ENCODE measurements at regions not wholly inside any gene's neighbourhood (a gene's known extent, or its start where the extent isn't known, plus 50 kb on each side); places are given as distances from the start of the nearest gene placed in this dataset.

GRCh38 chr10:10914144-10914543 lies 103.5 kb upstream of the CELF2 start:
- no peak for ATAC-seq
- ChIA-PET CTCF (no interaction called here), RAD21 (ENCODE audit: unreplicated experiment) (no interaction called here), SMC1A (ENCODE audit: uncharacterized antibody, unreplicated experiment) (no interaction called here), POLR2A (no interaction called here)
- FAIRE-seq, result no peak
- H3K4me2 ChIP-seq (ENCODE audit: control insufficient read depth, insufficient read depth), result no peak overlapping the region
- no TSS peak for BruUV-seq (replicated peaks)
- no peaks in the 10 kb centered on the region for H3K4me1 ChIP-seq (ENCODE audit: control insufficient read depth, insufficient read depth, low read length)
- H3K9ac ChIP-seq (ENCODE audit: control insufficient read depth, insufficient read depth, low read length), result no peak overlapping the region
- 9% methylated on average over 4 of the region's 4 CpGs for WGBS (ENCODE audit: insufficient coverage, insufficient replicate concordance, low lambda C conversion rate, missing lambda C conversion rate)
- H4K20me1 ChIP-seq (ENCODE audit: control insufficient read depth, insufficient read depth), result no peaks in the 10 kb centered on the region
- no peaks in the 10 kb centered on the region for H3K9me3 ChIP-seq (replicated peaks; ENCODE audit: control insufficient read depth, insufficient read depth, low read length)
- H3K4me3 ChIP-seq, result no peak overlapping the region
- no peak overlapping the region for H2AFZ ChIP-seq (ENCODE audit: control insufficient read depth, low read depth, low read length)
- no peaks in the 10 kb centered on the region; a peak in 1 of 4 replicates for H3K27me3 ChIP-seq (replicated peaks in 1 of 2; ENCODE audit: control insufficient read depth in 2 of 2, insufficient read depth in 2 of 2, low read length in 1 of 2)
- DNase-seq (ENCODE audit: low read depth, low spot score), result no peak
- intact Hi-C loops (cut with micrococcal nuclease; ENCODE audit: unreplicated experiment), result no loop called here
- H3K79me2 ChIP-seq (ENCODE audit: control insufficient read depth, insufficient read depth, low read length), result no peaks in the 10 kb centered on the region
- no peak overlapping the region for H3K27ac ChIP-seq (ENCODE audit: control insufficient read depth, insufficient read depth)
- H3K36me3 ChIP-seq (ENCODE audit: control insufficient read depth in 2 of 2, insufficient read depth in 2 of 2, low read length in 1 of 2), result no peaks in the 10 kb centered on the region
- in situ Hi-C loops (cut with MboI), result no loop called here
- TF ChIP-seq USF1 (IDR thresholded peaks at IDR 0.05; ENCODE audit: borderline replicate concordance, extremely low read length, insufficient read depth, low read depth, low read length), result no peak
- no peak for TF ChIP-seq MLLT1 (IDR thresholded peaks at IDR 0.05)
- no peak for TF ChIP-seq ATF7 (IDR thresholded peaks at IDR 0.05; ENCODE audit: low read depth)
- TF ChIP-seq BHLHE40 (IDR thresholded peaks at IDR 0.05; ENCODE audit: borderline replicate concordance in 1 of 2, low read depth in 2 of 2, low read length in 1 of 2), result no peak
- TF ChIP-seq GABPA (IDR thresholded peaks at IDR 0.05; ENCODE audit: low read depth), result no peak
- TF ChIP-seq SUZ12 (IDR thresholded peaks at IDR 0.05; ENCODE audit: unreplicated experiment), result no peak
- no peak for TF ChIP-seq TARDBP (IDR thresholded peaks at IDR 0.05; ENCODE audit: borderline replicate concordance)
- no peak for TF ChIP-seq POLR2AphosphoS2 (IDR thresholded peaks at IDR 0.05; ENCODE audit: low read depth, low read length)
- no peak for TF ChIP-seq TCF3 (IDR thresholded peaks at IDR 0.05; ENCODE audit: borderline replicate concordance, insufficient read depth, low read depth, low read length)
- no peak for TF ChIP-seq ZNF592 (IDR thresholded peaks at IDR 0.05)
- no peak for TF ChIP-seq MTA3 (IDR thresholded peaks at IDR 0.05; ENCODE audit: borderline replicate concordance, low read length)
- TF ChIP-seq RAD51 (IDR thresholded peaks at IDR 0.05), result no peak
- TF ChIP-seq ZNF207 (IDR thresholded peaks at IDR 0.05; ENCODE audit: borderline replicate concordance), result no peak
- no peak for TF ChIP-seq NFXL1 (IDR thresholded peaks at IDR 0.05; ENCODE audit: borderline replicate concordance)
- no peak for TF ChIP-seq NRF1 (conservative IDR thresholded peaks at IDR 0.05; ENCODE audit: low read depth, low read length)
- TF ChIP-seq E2F8 (IDR thresholded peaks at IDR 0.05; ENCODE audit: low read depth, partially characterized antibody), result no peak
- TF ChIP-seq ZNF24 (IDR thresholded peaks at IDR 0.05), result no peak
